Effector memory CD4-positive, alpha-beta T cell (primary cell): ENCODE measurements at regions not wholly inside any gene's neighbourhood (a gene's known extent, or its start where the extent isn't known, plus 50 kb on each side); places are given as distances from the start of the nearest gene placed in this dataset.
A peak's percentile ranks its signal among the peaks of the same experiment; 100 is the strongest.

ENCODE experiments used
- DNase-seq, 3 donors: peaks; one replicate each; pipeline ENCODE4 v3.0.0-alpha.2; 2020
- H3K27ac ChIP-seq: 2 replicates; pipeline ENCODE4 v1.7.0; 2013; ENCODE audit warnings: mild to moderate bottlenecking, low read length, moderate library complexity; ENCODE audit not compliant: insufficient read depth, poor library complexity, severe bottlenecking
- H3K27me3 ChIP-seq: replicated peaks from 2 replicates; pipeline ENCODE4 v1.7.0; 2013; ENCODE audit warnings: mild to moderate bottlenecking, low read length; ENCODE audit not compliant: insufficient read depth, control insufficient read depth, poor library complexity, severe bottlenecking
- H3K36me3 ChIP-seq: 2 replicates; pipeline ENCODE4 v1.7.0; 2013; ENCODE audit warnings: mild to moderate bottlenecking, low read length, moderate library complexity; ENCODE audit not compliant: control insufficient read depth, insufficient read depth
- H3K4me1 ChIP-seq: 2 replicates; pipeline ENCODE4 v1.7.0; 2013; ENCODE audit warnings: low read length, mild to moderate bottlenecking; ENCODE audit not compliant: control insufficient read depth, insufficient read depth, poor library complexity, severe bottlenecking
- H3K4me3 ChIP-seq: 2 replicates; pipeline ENCODE4 v1.7.0; 2013; ENCODE audit warnings: low read length, low read depth, mild to moderate bottlenecking; ENCODE audit not compliant: insufficient read depth, poor library complexity, severe bottlenecking
- H3K9me3 ChIP-seq: 2 replicates; pipeline ENCODE4 v1.7.0; 2013; ENCODE audit warnings: mild to moderate bottlenecking, low read length, moderate library complexity; ENCODE audit not compliant: control insufficient read depth

GRCh38 chr4:189787216-189788031 is 153.2 kb upstream of the FRG1 start:
- Histone ChIP-seq H3K27ac (no peak overlapping the region), H3K27me3 (no peaks in the 10 kb centered on the region), H3K4me1 (no peaks in the 10 kb centered on the region), H3K4me3 (no peak overlapping the region), H3K9me3 (no peaks in the 10 kb centered on the region), H3K36me3 (no peaks in the 10 kb centered on the region)
- DNase-seq, result no peak

DNA sequence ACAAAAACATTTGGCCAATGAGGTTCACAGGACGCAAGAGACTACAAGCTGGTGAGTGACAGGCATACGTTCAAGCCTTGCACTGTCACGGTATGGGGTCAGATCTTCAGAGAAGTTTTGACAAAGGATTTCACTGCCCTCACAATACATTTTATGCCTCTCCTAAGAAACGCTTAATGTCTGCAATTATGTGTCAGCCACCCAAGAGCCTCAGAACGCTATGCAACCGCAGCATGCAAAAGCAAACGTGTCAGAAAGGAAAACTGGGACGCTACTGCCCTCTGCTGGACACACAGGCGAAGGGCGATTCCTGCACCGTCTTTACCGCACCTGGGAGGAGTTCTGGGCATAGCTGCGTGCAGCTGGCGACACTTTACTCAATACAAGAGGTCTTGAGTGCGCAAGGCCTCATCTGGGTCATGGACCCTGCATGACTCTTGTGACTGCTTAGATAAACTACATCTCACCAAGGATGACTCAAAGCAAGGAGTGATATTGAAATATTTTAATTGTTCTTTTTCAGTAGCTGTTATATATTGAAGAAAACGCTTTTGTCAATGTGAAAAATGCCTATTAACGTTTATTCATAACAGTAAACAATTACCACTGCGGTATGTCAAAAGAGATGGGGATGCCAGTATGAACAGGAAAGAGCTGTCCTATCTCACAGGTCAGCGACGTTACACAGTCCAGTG is 147.6 kb upstream of the FRG1 start:
- no peak overlapping the region for H3K27ac ChIP-seq
- H3K36me3 ChIP-seq, result no peaks in the 10 kb centered on the region
- peak in 2 of 3 donors; percentile 2 to 7 for DNase-seq
- H3K27me3 ChIP-seq, result no peaks in the 10 kb centered on the region
- H3K9me3 ChIP-seq, result no peaks in the 10 kb centered on the region
- H3K4me1 ChIP-seq, result no peaks in the 10 kb centered on the region
- H3K4me3 ChIP-seq, result no peak overlapping the region

DNA sequence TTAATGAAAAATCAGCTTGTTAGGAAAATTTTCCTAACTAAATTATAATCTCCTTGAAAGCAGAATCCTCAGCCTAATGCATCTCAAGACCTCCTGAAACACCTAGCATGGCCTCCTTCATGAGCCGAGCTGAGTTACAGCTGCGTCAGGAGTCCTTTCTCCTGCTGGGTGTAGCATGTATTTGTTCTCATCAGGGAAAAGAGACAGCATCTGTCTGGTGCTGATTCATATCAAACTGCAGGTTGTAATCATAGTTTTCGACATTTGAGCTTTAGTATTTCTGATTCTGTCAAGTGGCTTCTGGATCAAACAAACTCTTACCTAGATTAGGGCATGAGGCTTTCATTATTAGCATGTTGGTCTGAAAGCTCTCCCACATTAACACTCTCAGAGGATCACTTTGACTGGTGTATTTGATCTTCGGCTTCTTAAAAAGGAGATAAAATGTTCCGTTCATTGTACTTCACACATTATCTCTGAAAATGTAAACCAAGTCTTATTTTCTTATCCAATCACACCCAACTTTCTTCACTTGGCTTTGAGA is 140.1 kb upstream of the FRG1 start:
- no peaks in the 10 kb centered on the region for H3K36me3 ChIP-seq
- H3K27me3 ChIP-seq, result no peaks in the 10 kb centered on the region
- H3K27ac ChIP-seq, result no peak overlapping the region
- no peaks in the 10 kb centered on the region for H3K4me1 ChIP-seq
- DNase-seq, result no peak
- no peak overlapping the region for H3K4me3 ChIP-seq
- no peaks in the 10 kb centered on the region for H3K9me3 ChIP-seq

DNA sequence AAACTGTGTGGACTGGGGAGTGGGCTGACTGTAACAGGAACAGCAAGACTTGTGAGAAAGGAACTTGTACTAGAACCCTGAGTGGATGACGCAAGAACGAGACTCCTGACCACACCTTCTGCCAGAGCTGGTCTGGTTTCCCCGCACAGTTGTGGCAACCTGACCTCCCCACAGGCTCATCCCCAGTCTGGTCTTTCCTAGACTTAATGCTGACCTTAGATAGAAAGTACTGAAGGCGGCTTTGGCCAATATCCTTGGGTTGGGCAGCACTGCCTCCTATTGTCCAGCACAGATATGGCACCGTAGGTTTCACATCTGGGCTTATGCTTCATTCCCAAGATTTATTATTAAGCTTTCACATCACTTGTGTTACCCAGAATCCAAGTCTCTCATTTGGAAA is 137.8 kb upstream of the FRG1 start:
- Histone ChIP-seq H3K4me1 (no peaks in the 10 kb centered on the region), H3K9me3 (no peaks in the 10 kb centered on the region)

GRCh38 chr4:189804894-189805293 is 135.8 kb upstream of the FRG1 start:
- H3K9me3 ChIP-seq, result no peaks in the 10 kb centered on the region
- H3K27ac ChIP-seq, result no peak overlapping the region
- no peak for DNase-seq

More for the DNA sequence above, 137.8 kb upstream of the FRG1 start:
- Histone ChIP-seq H3K27me3 (no peaks in the 10 kb centered on the region), H3K4me3 (no peak overlapping the region), H3K36me3 (no peaks in the 10 kb centered on the region), H3K27ac (no peak overlapping the region)
- no peak for DNase-seq

DNA sequence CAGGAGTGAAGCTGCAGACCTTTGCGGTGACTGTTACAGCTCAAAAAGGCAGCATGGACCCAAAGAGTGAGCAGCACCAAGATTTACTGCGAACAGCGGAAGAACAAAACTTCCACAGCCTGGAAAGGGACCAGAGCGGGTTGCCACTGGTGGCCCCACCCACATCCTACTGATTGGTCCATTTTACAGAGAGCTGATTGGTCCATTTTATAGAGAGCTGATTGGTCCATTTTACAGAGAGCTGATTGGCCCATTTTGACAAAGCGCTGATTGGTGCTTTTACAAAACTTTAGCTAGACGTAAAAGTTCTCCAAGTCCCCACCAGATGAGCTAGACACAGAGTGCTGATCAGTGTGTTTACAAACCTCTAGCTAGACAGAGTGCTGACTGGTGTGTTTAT is 134.2 kb upstream of the FRG1 start:
- DNase-seq, result no peak
- Histone ChIP-seq H3K4me3 (no peak overlapping the region), H3K9me3 (no peaks in the 10 kb centered on the region)

More at GRCh38 chr4:189804894-189805293, 135.8 kb upstream of the FRG1 start:
- H3K36me3 ChIP-seq, result no peaks in the 10 kb centered on the region
- no peaks in the 10 kb centered on the region for H3K27me3 ChIP-seq
- no peak overlapping the region for H3K4me3 ChIP-seq
- H3K4me1 ChIP-seq, result no peaks in the 10 kb centered on the region

DNA sequence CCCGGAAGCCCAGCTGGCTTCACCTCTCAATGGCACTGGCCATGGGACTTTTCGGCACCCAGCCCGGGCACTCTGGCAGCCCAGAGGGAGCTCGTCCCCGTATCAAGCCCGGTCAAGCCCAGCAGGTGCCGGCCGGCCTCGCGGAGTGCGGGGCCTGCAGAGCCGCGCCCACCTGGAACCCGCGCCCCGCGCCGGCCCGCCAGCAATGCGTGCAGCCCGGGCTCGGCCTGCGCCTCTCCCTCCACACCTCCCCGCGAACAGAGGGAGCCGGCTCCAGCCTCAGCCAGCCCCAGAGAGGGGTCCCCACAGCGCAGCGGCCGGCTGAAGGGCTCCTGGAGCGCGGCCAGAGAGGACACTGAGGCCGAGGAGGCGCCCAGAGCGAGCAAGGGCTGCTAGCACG is 133.6 kb upstream of the FRG1 start:
- DNase-seq, result no peak
- no peak overlapping the region for H3K4me3 ChIP-seq
- no peaks in the 10 kb centered on the region for H3K36me3 ChIP-seq
- no peak overlapping the region for H3K27ac ChIP-seq
- H3K4me1 ChIP-seq, result no peaks in the 10 kb centered on the region
- H3K9me3 ChIP-seq, result no peaks in the 10 kb centered on the region
- no peaks in the 10 kb centered on the region for H3K27me3 ChIP-seq

More for the DNA sequence above, 134.2 kb upstream of the FRG1 start:
- Histone ChIP-seq H3K36me3 (no peaks in the 10 kb centered on the region), H3K27me3 (no peaks in the 10 kb centered on the region), H3K4me1 (no peaks in the 10 kb centered on the region), H3K27ac (no peak overlapping the region)

DNA sequence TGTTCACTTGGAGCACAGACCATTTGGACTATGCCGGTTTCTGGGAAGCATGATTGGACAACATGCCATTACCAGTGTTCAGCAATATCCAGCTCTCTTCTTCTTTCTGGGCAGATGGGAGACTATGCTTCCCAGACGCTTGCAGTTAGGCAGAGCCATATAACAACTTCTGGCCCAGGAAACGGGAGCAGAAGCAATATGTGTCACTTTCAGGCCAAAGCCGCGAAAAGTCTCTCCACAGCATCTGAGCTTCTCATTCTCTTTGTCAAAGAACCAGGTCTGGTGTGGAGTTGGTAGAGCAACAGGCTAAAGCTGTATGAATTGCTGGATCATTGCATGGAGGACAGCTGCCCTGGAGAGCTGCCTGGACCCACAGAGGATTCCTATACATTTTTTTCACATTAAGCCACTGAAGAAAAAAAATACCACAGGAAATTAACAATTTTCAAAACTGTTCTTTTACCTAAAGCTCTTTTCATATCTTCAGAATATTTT is 131.4 kb upstream of the FRG1 start:
- no peaks in the 10 kb centered on the region for H3K36me3 ChIP-seq
- H3K27me3 ChIP-seq, result no peaks in the 10 kb centered on the region
- no peak overlapping the region for H3K4me3 ChIP-seq
- no peak for DNase-seq
- no peak overlapping the region for H3K27ac ChIP-seq
- H3K9me3 ChIP-seq, result no peaks in the 10 kb centered on the region
- no peaks in the 10 kb centered on the region for H3K4me1 ChIP-seq

DNA sequence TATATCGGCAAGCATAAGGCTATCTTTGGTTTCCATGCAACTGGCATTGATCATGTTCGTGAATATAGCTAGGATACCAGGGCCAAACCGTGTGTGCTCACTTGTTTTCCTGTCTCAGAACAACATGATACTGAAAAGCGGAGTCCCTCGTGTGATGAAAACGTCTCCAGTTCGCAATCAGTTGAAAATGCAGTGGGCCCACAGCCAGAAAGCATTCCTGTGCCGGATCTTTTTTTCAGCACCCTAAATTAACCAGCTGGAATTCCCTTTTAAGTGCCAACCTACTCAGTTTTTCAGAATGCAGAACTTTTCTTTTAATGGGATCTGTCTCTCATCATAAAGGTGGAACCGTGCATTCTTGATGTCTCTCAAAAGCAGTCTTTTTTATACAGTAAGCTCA is 130.8 kb upstream of the FRG1 start:
- no peak for DNase-seq
- Histone ChIP-seq H3K4me1 (no peaks in the 10 kb centered on the region), H3K27ac (no peak overlapping the region), H3K9me3 (no peaks in the 10 kb centered on the region), H3K36me3 (no peaks in the 10 kb centered on the region), H3K27me3 (no peaks in the 10 kb centered on the region), H3K4me3 (no peak overlapping the region)
